GM12878 (cell line): ENCODE measurements at regions not wholly inside any gene's neighbourhood (a gene's known extent, or its start where the extent isn't known, plus 50 kb on each side); places are given as distances from the start of the nearest gene placed in this dataset.

ENCODE experiments used
- ATAC-seq: fragments of 200-7000 bp; cut with Tn5 transposase; 3 replicates; pipeline ENCODE4 v1.9.1; 2020; ENCODE audit warnings: mild to moderate bottlenecking, moderate library complexity
- BruUV-seq: library from RNA; stranded (reverse); fragments of 400-500 nt; replicated peaks from 2 replicates; lab custom pipeline; 2021; lab: Mats Ljungman, UMichigan
- CTCF ChIA-PET: fragments of 300-600 bp; sonication (Branson Sonifier 250); formaldehyde crosslinking; extraction: SDS; loops from one replicate; lab custom pipeline; 2021; ENCODE audit warnings: inconsistent platforms; lab: Yijun Ruan, JAX
- POLR2A ChIA-PET: fragments of 350-600 bp; formaldehyde crosslinking; extraction: SDS; loops from one replicate; lab custom pipeline; 2021; ENCODE audit warnings: inconsistent platforms; lab: Charles Lee
- RAD21 ChIA-PET: fragments of 300-600 bp; sonication (Branson Sonifier 250); formaldehyde crosslinking; loops from one replicate; lab custom pipeline; 2023; ENCODE audit warnings: antibody characterized with exemption; ENCODE audit not compliant: unreplicated experiment; lab: Charles Lee
- SMC1A ChIA-PET: fragments of 300-600 bp; sonication (Branson Sonifier 250); formaldehyde crosslinking; loops from one replicate; lab custom pipeline; 2023; ENCODE audit not compliant: unreplicated experiment, uncharacterized antibody; lab: Charles Lee
- DNase-seq: peaks from one replicate; pipeline ENCODE4 v3.0.0-alpha.2; 2011; ENCODE audit warnings: low read depth, low spot score
- FAIRE-seq: peaks from 3 replicates; lab custom pipeline; 2011; peaks lifted over from hg19 to GRCh38; lab: Jason Lieb, UNC
- H2AFZ ChIP-seq: 2 replicates; pipeline ENCODE4 v1.6.0; 2011; ENCODE audit warnings: low read depth, low read length, control low read depth; ENCODE audit not compliant: control insufficient read depth
- H3K27ac ChIP-seq: 2 replicates; pipeline ENCODE4 v1.5.1; 2011; ENCODE audit warnings: control low read depth; ENCODE audit not compliant: control insufficient read depth, insufficient read depth
- H3K27me3 ChIP-seq, 2 experiments: replicated peaks in 1 of 2; 2 replicates each; pipeline versions ENCODE4 v1.6.0 to v1.6.1; 2011; ENCODE audit warnings: low read length in 1 of 2; ENCODE audit not compliant: control insufficient read depth in 2 of 2, insufficient read depth in 2 of 2
- H3K36me3 ChIP-seq, 2 experiments: 2 replicates each; pipeline ENCODE4 v1.5.1; 2011; ENCODE audit warnings: low read length in 1 of 2; ENCODE audit not compliant: control insufficient read depth in 2 of 2, insufficient read depth in 2 of 2
- H3K4me1 ChIP-seq: 2 replicates; pipeline ENCODE4 v1.6.1; 2011; ENCODE audit warnings: mild to moderate bottlenecking, low read length, moderate library complexity, mixed read lengths; ENCODE audit not compliant: control insufficient read depth, insufficient read depth
- H3K4me2 ChIP-seq: 2 replicates; pipeline ENCODE4 v1.6.0; 2011; ENCODE audit warnings: control low read depth; ENCODE audit not compliant: control insufficient read depth, insufficient read depth
- H3K4me3 ChIP-seq: fragments of 200-600 bp; sonication (generic); 2 replicates; pipeline ENCODE4 v1.5.1; 2016
- H3K79me2 ChIP-seq: 2 replicates; pipeline ENCODE4 v1.6.0; 2011; ENCODE audit warnings: low read length; ENCODE audit not compliant: control insufficient read depth, insufficient read depth
- H3K9ac ChIP-seq: 2 replicates; pipeline ENCODE4 v1.8.0; 2011; ENCODE audit warnings: low read length, control low read depth, mixed read lengths; ENCODE audit not compliant: control insufficient read depth, insufficient read depth
- H3K9me3 ChIP-seq: replicated peaks from 3 replicates; pipeline ENCODE4 v1.5.1; 2011; ENCODE audit warnings: mild to moderate bottlenecking, low read length; ENCODE audit not compliant: control insufficient read depth, insufficient read depth
- H4K20me1 ChIP-seq: 2 replicates; pipeline ENCODE4 v1.6.0; 2011; ENCODE audit not compliant: control insufficient read depth, insufficient read depth
- ATF7 ChIP-seq: fragments of 450-650 bp; IDR thresholded peaks from 2 replicates; pipeline ENCODE4 v1.6.1; 2016; ENCODE audit warnings: low read depth, mild to moderate bottlenecking
- CREB1 ChIP-seq: IDR thresholded peaks from 2 replicates; pipeline ENCODE4 v1.6.1; 2012; ENCODE audit warnings: low read depth, mild to moderate bottlenecking, inconsistent platforms
- CREM ChIP-seq: IDR thresholded peaks from 2 replicates; pipeline ENCODE4 v1.6.1; 2014; ENCODE audit warnings: antibody characterized with exemption, low read depth
- E2F8 ChIP-seq: fragments of 450-650 bp; IDR thresholded peaks from 2 replicates; pipeline ENCODE4 v1.6.1; 2018; ENCODE audit warnings: mild to moderate bottlenecking, low read depth, moderate library complexity; ENCODE audit not compliant: partially characterized antibody
- EED ChIP-seq: sonication (generic); IDR thresholded peaks from 2 replicates; pipeline ENCODE4 v1.6.1; 2016; ENCODE audit warnings: antibody characterized with exemption, low read depth
- FOS ChIP-seq: IDR thresholded peaks from 3 replicates; pipeline ENCODE4 v1.6.1; 2011; ENCODE audit warnings: borderline replicate concordance; ENCODE audit not compliant: insufficient read length; ENCODE audit errors: extremely low read depth
- IRF4 ChIP-seq: IDR thresholded peaks from 2 replicates; pipeline ENCODE4 v1.6.1; 2011; ENCODE audit warnings: low read depth, low read length
- IRF5 ChIP-seq: fragments of 450-650 bp; IDR thresholded peaks from 2 replicates; pipeline ENCODE4 v1.6.1; 2017; ENCODE audit warnings: borderline replicate concordance
- MEF2B ChIP-seq: fragments of 450-650 bp; IDR thresholded peaks from 2 replicates; pipeline ENCODE4 v1.6.1; 2018; ENCODE audit warnings: mild to moderate bottlenecking, moderate library complexity; ENCODE audit not compliant: partially characterized antibody, poor library complexity, severe bottlenecking
- MLLT1 ChIP-seq: fragments of 450-650 bp; IDR thresholded peaks from 2 replicates; pipeline ENCODE4 v1.6.1; 2016; ENCODE audit warnings: mild to moderate bottlenecking
- NR2C2 ChIP-seq: IDR thresholded peaks from 2 replicates; pipeline ENCODE4 v1.6.1; 2011; ENCODE audit warnings: borderline replicate concordance, low read depth; ENCODE audit not compliant: control insufficient read depth, insufficient read length
- PAX8 ChIP-seq: fragments of 450-650 bp; IDR thresholded peaks from 2 replicates; pipeline ENCODE4 v1.6.1; 2017; ENCODE audit warnings: mild to moderate bottlenecking, moderate library complexity
- POLR2AphosphoS2 ChIP-seq: IDR thresholded peaks from 2 replicates; pipeline ENCODE4 v1.6.1; 2011; ENCODE audit warnings: low read depth, mild to moderate bottlenecking, low read length, improper control_type of control experiment, moderate library complexity
- POLR2AphosphoS5 ChIP-seq: IDR thresholded peaks from 2 replicates; pipeline ENCODE4 v1.6.1; 2011; ENCODE audit warnings: mild to moderate bottlenecking, low read length, inconsistent platforms
- RAD51 ChIP-seq: fragments of 450-650 bp; IDR thresholded peaks from 2 replicates; pipeline ENCODE4 v1.6.1; 2016; ENCODE audit warnings: moderate library complexity, mild to moderate bottlenecking, inconsistent platforms
- TBL1XR1 ChIP-seq: IDR thresholded peaks from 2 replicates; pipeline ENCODE4 v1.6.1; 2012; ENCODE audit warnings: low read depth, low read length, improper control_type of control experiment
- YY1 ChIP-seq: IDR thresholded peaks from 2 replicates; pipeline ENCODE4 v1.6.1; 2011; ENCODE audit warnings: low read depth, mild to moderate bottlenecking, low read length
- WGBS: methylation state at CpG from one replicate; pipeline ENCODE4 v1.1.6; 2016; ENCODE audit warnings: low lambda C conversion rate; ENCODE audit not compliant: insufficient replicate concordance, insufficient coverage; ENCODE audit errors: missing lambda C conversion rate; 5-methylcytosine and 5-hydroxymethylcytosine counted together
- in situ Hi-C: fragments of 300-500 bp; cut with MboI; formaldehyde crosslinking; loops from 9 replicates; pipeline ENCODE4 v1.14.3; 2018; ENCODE audit warnings: mixed read lengths
- intact Hi-C: fragments of 100-400 bp; cut with micrococcal nuclease; formaldehyde crosslinking; loops from one replicate; pipeline ENCODE4 v1.14.2; 2022; ENCODE audit not compliant: unreplicated experiment

- in situ Hi-C loops: no loop called here
- no peak overlapping the region for H3K4me2 ChIP-seq
- ATAC-seq: no peak
- POLR2A ChIA-PET: no interaction called here
- intact Hi-C loops: no loop called here
- H4K20me1 ChIP-seq: no peaks in the 10 kb centered on the region
- SMC1A ChIA-PET: no interaction called here
- no peaks in the 10 kb centered on the region for H3K79me2 ChIP-seq
- DNase-seq: no peak
- H3K4me1 ChIP-seq: no peaks in the 10 kb centered on the region
- H3K9ac ChIP-seq: no peak overlapping the region
- no peak overlapping the region for H3K4me3 ChIP-seq
- H3K36me3 ChIP-seq: no peaks in the 10 kb centered on the region
- 0% methylated on average over 1 of the region's 1 CpG for WGBS
- BruUV-seq: no TSS peak
- RAD21 ChIA-PET: no interaction called here
- CTCF ChIA-PET: no interaction called here
- no peaks in the 10 kb centered on the region for H3K9me3 ChIP-seq
- H2AFZ ChIP-seq: no peak overlapping the region
- FAIRE-seq: no peak
- H3K27me3 ChIP-seq: no peaks in the 10 kb centered on the region
- no peak overlapping the region for H3K27ac ChIP-seq
- TF ChIP-seq MEF2B (no peak), IRF5 (no peak), NR2C2 (no peak), EED (no peak), POLR2AphosphoS2 (no peak), CREM (no peak), MLLT1 (no peak), YY1 (no peak), IRF4 (no peak), ATF7 (no peak), CREB1 (no peak), FOS (no peak), PAX8 (no peak), E2F8 (no peak), POLR2AphosphoS5 (no peak), TBL1XR1 (no peak), RAD51 (no peak)
Observed at GRCh38 chr21:24436236-24436635, 1171.0 kb downstream of the MRPL39 start.
